Ishikawa (cell line): ENCODE measurements at regions not wholly inside any gene's neighbourhood (a gene's known extent, or its start where the extent isn't known, plus 50 kb on each side); places are given as distances from the start of the nearest gene placed in this dataset.

ENCODE experiments used
- CEBPB ChIP-seq: IDR thresholded peaks from 2 replicates; pipeline ENCODE4 v1.6.1; 2012
- CREB1 ChIP-seq: IDR thresholded peaks from 2 replicates; pipeline ENCODE4 v1.6.1; 2012; ENCODE audit warnings: low read depth
- EGR1 ChIP-seq: IDR thresholded peaks from 2 replicates; pipeline ENCODE4 v1.6.1; 2012
- EP300 ChIP-seq: IDR thresholded peaks from 2 replicates; pipeline ENCODE4 v1.6.1; 2012; ENCODE audit warnings: borderline replicate concordance
- FOXM1 ChIP-seq: IDR thresholded peaks from 2 replicates; pipeline ENCODE4 v1.6.1; 2012; ENCODE audit warnings: low read depth, borderline replicate concordance
- MAX ChIP-seq: IDR thresholded peaks from 2 replicates; pipeline ENCODE4 v1.6.1; 2012
- NFIC ChIP-seq: IDR thresholded peaks from 2 replicates; pipeline ENCODE4 v1.6.1; 2012
- RAD21 ChIP-seq: IDR thresholded peaks from 2 replicates; pipeline ENCODE4 v1.6.1; 2012; ENCODE audit warnings: low read depth
- REST ChIP-seq: IDR thresholded peaks from 2 replicates; pipeline ENCODE4 v1.6.1; 2012; ENCODE audit warnings: low read depth, mild to moderate bottlenecking
- TAF1 ChIP-seq: IDR thresholded peaks from 2 replicates; pipeline ENCODE4 v1.6.1; 2012; ENCODE audit warnings: low read depth, mild to moderate bottlenecking
- TCF12 ChIP-seq: IDR thresholded peaks from 2 replicates; pipeline ENCODE4 v1.6.1; 2012; ENCODE audit warnings: low read depth
- TEAD4 ChIP-seq: IDR thresholded peaks from 2 replicates; pipeline ENCODE4 v1.6.1; 2012
- USF1 ChIP-seq: IDR thresholded peaks from 2 replicates; pipeline ENCODE4 v1.6.1; 2012
- YY1 ChIP-seq: IDR thresholded peaks from 2 replicates; pipeline ENCODE4 v1.6.1; 2012; ENCODE audit warnings: low read depth
- ZBTB7A ChIP-seq: IDR thresholded peaks from 2 replicates; pipeline ENCODE4 v1.6.1; 2012; ENCODE audit warnings: low read depth

- TF ChIP-seq FOXM1 = no peak
- no peak for TF ChIP-seq YY1
- no peak for TF ChIP-seq USF1
- no peak for TF ChIP-seq NFIC
- TF ChIP-seq EGR1 = no peak
- TF ChIP-seq TCF12 = no peak
- no peak for TF ChIP-seq EP300
- no peak for TF ChIP-seq RAD21
- no peak for TF ChIP-seq TAF1
- TF ChIP-seq TEAD4 = no peak
- no peak for TF ChIP-seq CREB1
- TF ChIP-seq REST = no peak
- no peak for TF ChIP-seq CEBPB
- no peak for TF ChIP-seq MAX
Measured at GRCh38 chr10:101280511-101280910, 51.2 kb upstream of the LBX1 start.

GRCh38 chr10:101282947-101283346 is 53.7 kb upstream of the LBX1 start:
- no peak for TF ChIP-seq CREB1
- no peak for TF ChIP-seq RAD21
- TF ChIP-seq TAF1 = no peak
- TF ChIP-seq USF1 = no peak
- no peak for TF ChIP-seq EGR1
- TF ChIP-seq YY1 = no peak
- TF ChIP-seq TEAD4 = no peak
- TF ChIP-seq TCF12 = no peak
- no peak for TF ChIP-seq CEBPB
- no peak for TF ChIP-seq MAX
- TF ChIP-seq FOXM1 = no peak
- no peak for TF ChIP-seq EP300
- no peak for TF ChIP-seq ZBTB7A
- no peak for TF ChIP-seq NFIC

- TF ChIP-seq TEAD4 (no peak), ZBTB7A (no peak), REST (no peak), CREB1 (no peak), TCF12 (no peak), FOXM1 (no peak), RAD21 (no peak), EGR1 (no peak), USF1 (no peak)
Measured at GRCh38 chr10:101283762-101284100, 54.5 kb upstream of the LBX1 start.

GRCh38 chr10:101284101-101284743 is 55.0 kb upstream of the LBX1 start:
- no peak for TF ChIP-seq ZBTB7A
- no peak for TF ChIP-seq MAX
- no peak for TF ChIP-seq RAD21
- no peak for TF ChIP-seq EGR1
- TF ChIP-seq FOXM1 = no peak
- TF ChIP-seq EP300 = no peak
- no peak for TF ChIP-seq TAF1
- TF ChIP-seq CEBPB = no peak
- TF ChIP-seq USF1 = no peak
- TF ChIP-seq YY1 = no peak
- TF ChIP-seq NFIC = no peak
- TF ChIP-seq TEAD4 = no peak
- no peak for TF ChIP-seq REST
- TF ChIP-seq TCF12 = no peak
- no peak for TF ChIP-seq CREB1
